ENCODE measurements at regions not wholly inside any gene's neighbourhood (a gene's known extent, or its start where the extent isn't known, plus 50 kb on each side); places are given as distances from the start of the nearest gene placed in this dataset.

DNA sequence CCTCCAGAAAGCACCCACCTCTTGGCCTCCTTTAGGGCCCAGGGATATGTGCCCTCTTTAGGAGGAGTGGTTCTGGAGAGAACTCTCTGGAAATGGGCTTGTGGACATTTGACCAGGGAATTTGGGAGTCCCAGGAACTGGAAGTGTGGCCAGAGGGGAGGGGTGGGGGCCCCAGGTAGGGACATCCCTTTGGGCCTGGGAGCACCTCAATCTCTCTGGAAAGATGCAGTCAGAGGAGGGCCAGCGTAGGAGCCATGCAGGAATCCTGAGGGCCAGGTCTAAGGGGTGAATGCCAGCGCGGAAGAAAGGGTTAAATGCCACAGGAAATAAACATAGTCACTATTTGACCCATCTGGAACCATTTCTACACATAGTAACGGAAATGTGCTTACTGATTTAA, 50.3 kb upstream of the ITGA11 start:
- Histone ChIP-seq H3K27me3 (ENCODE audit: control insufficient read depth, extremely low read depth, insufficient read depth, low read length) (peaks cover 31% of the 10 kb centered on the region), H3K36me3 (ENCODE audit: control insufficient read depth in 2 of 2, extremely low read depth in 1 of 2, insufficient read depth in 2 of 2, low read length in 2 of 2) (no peaks in the 10 kb centered on the region), H3K4me3 (ENCODE audit: control insufficient read depth in 2 of 3, extremely low read depth in 1 of 3, insufficient read depth in 2 of 3, low read depth in 1 of 3, low read length in 3 of 3) (no peak overlapping the region), H3K9me3 (ENCODE audit: control insufficient read depth, low read depth, low read length) (no peaks in the 10 kb centered on the region), H3K4me1 (ENCODE audit: control insufficient read depth, extremely low read depth, insufficient read depth, low read length) (no peaks in the 10 kb centered on the region), H3K9me1 (ENCODE audit: control insufficient read depth, extremely low read depth, insufficient read depth, low read length) (no peaks in the 10 kb centered on the region), H3K79me2 (ENCODE audit: control insufficient read depth, insufficient read depth, low read length) (no peaks in the 10 kb centered on the region), H3K27ac (ENCODE audit: control insufficient read depth, insufficient read depth, low read length) (no peak overlapping the region), H2AFZ (ENCODE audit: control insufficient read depth, low read length) (no peak overlapping the region), H4K20me1 (ENCODE audit: control insufficient read depth, extremely low read depth, insufficient read depth, low read length) (no peaks in the 10 kb centered on the region), H3K4me2 (ENCODE audit: control insufficient read depth, extremely low read depth, insufficient read depth, low read depth, low read length) (no peak overlapping the region), H3K9ac (ENCODE audit: control insufficient read depth, extremely low read depth, insufficient read depth, low read length) (no peak overlapping the region)
- dilution Hi-C loops (cut with MboI; ENCODE audit: extremely low pct_ligation_motif_present, low sequenced_read_pairs), result no loop called here
- DNase-seq (ENCODE audit: low read depth, low spot score), result no peak
- TF ChIP-seq EZH2 (IDR thresholded peaks at IDR 0.05; ENCODE audit: low read length) (no peak), CTCF (optimal IDR thresholded peaks at IDR 0.05 in 1 of 3, IDR thresholded peaks at IDR 0.05 in 1 of 3, conservative IDR thresholded peaks at IDR 0.05 in 1 of 3; ENCODE audit: extremely low read depth in 1 of 3, insufficient read depth in 2 of 3, low read length in 3 of 3) (no peak)
- FAIRE-seq, result no peak

DNA sequence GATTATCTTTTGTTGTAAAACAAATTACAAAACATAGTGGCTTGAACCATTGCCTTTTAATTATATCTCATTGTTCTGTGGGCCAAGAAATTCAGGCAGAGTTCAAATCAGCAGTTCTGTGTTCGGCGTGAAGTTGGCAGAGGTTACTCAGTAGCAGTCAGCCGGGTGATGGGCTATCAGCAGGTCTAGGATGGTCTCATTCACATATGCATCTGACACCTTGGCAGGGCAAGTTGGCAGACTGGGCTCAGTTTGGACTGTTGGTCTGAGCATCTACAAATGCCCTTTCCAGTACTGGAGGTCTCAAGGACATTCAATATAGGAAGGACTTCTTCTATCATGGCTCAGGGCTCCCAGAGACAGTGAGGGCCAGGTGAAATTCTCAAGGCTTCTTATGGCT, 51.2 kb upstream of the ITGA11 start:
- Histone ChIP-seq H3K4me2 (ENCODE audit: control insufficient read depth, extremely low read depth, insufficient read depth, low read depth, low read length) (no peak overlapping the region), H3K79me2 (ENCODE audit: control insufficient read depth, insufficient read depth, low read length) (no peaks in the 10 kb centered on the region), H3K9me1 (ENCODE audit: control insufficient read depth, extremely low read depth, insufficient read depth, low read length) (no peaks in the 10 kb centered on the region), H2AFZ (ENCODE audit: control insufficient read depth, low read length) (no peak overlapping the region), H3K36me3 (ENCODE audit: control insufficient read depth in 2 of 2, extremely low read depth in 1 of 2, insufficient read depth in 2 of 2, low read length in 2 of 2) (no peaks in the 10 kb centered on the region), H4K20me1 (ENCODE audit: control insufficient read depth, extremely low read depth, insufficient read depth, low read length) (no peaks in the 10 kb centered on the region), H3K4me3 (ENCODE audit: control insufficient read depth in 2 of 3, extremely low read depth in 1 of 3, insufficient read depth in 2 of 3, low read depth in 1 of 3, low read length in 3 of 3) (no peak overlapping the region), H3K9me3 (ENCODE audit: control insufficient read depth, low read depth, low read length) (no peaks in the 10 kb centered on the region), H3K27me3 (ENCODE audit: control insufficient read depth, extremely low read depth, insufficient read depth, low read length) (peaks cover 31% of the 10 kb centered on the region), H3K27ac (ENCODE audit: control insufficient read depth, insufficient read depth, low read length) (no peak overlapping the region), H3K4me1 (ENCODE audit: control insufficient read depth, extremely low read depth, insufficient read depth, low read length) (no peaks in the 10 kb centered on the region), H3K9ac (ENCODE audit: control insufficient read depth, extremely low read depth, insufficient read depth, low read length) (no peak overlapping the region)
- FAIRE-seq (no peak), DNase-seq (ENCODE audit: low read depth, low spot score) (no peak)
- dilution Hi-C loops (cut with MboI; ENCODE audit: extremely low pct_ligation_motif_present, low sequenced_read_pairs), result no loop called here
- TF ChIP-seq CTCF (optimal IDR thresholded peaks at IDR 0.05 in 1 of 3, IDR thresholded peaks at IDR 0.05 in 1 of 3, conservative IDR thresholded peaks at IDR 0.05 in 1 of 3; ENCODE audit: extremely low read depth in 1 of 3, insufficient read depth in 2 of 3, low read length in 3 of 3) (no peak), EZH2 (IDR thresholded peaks at IDR 0.05; ENCODE audit: low read length) (no peak)
